PC-9 (cell line): ENCODE measurements at regions not wholly inside any gene's neighbourhood (a gene's known extent, or its start where the extent isn't known, plus 50 kb on each side); places are given as distances from the start of the nearest gene placed in this dataset.

Experiments used
- BruUV-seq: library from RNA; stranded (reverse); fragments of 400-500 nt; replicated peaks from 2 replicates; lab custom pipeline; 2021; lab: Mats Ljungman, UMichigan
- CTCF ChIA-PET: fragments of 300-600 bp; sonication (Branson Sonifier 250); formaldehyde crosslinking; loops from one replicate; lab custom pipeline; 2022; ENCODE audit warnings: antibody characterized with exemption; lab: Charles Lee
- POLR2A ChIA-PET: fragments of 300-600 bp; sonication (Branson Sonifier 250); formaldehyde crosslinking; loops from one replicate; lab custom pipeline; 2022; ENCODE audit warnings: antibody characterized with exemption; ENCODE audit not compliant: unreplicated experiment; lab: Charles Lee
- DNase-seq, 2 experiments: peaks; one replicate each; pipeline versions ENCODE4 v3.0.0 to v3.0.0-alpha.2; 2015 to 2022; ENCODE audit warnings: mixed read lengths in 1 of 2
- H2AFZ ChIP-seq: fragments of 200-600 bp; sonication (generic); 2 replicates; pipeline ENCODE4 v1.8.1; 2017; ENCODE audit warnings: antibody characterized with exemption
- H3F3A ChIP-seq: fragments of 200-600 bp; sonication (generic); 2 replicates; pipeline ENCODE4 v1.8.1; 2017; ENCODE audit warnings: antibody characterized with exemption, mild to moderate bottlenecking, low read depth; ENCODE audit not compliant: insufficient read depth
- H3K27ac ChIP-seq: fragments of 200-600 bp; sonication (generic); 2 replicates; pipeline ENCODE4 v1.6.1; 2016; ENCODE audit warnings: mixed run types
- H3K27me3 ChIP-seq: fragments of 200-600 bp; sonication (generic); 2 replicates; pipeline ENCODE4 v1.6.1; 2016; ENCODE audit warnings: low read depth, mixed run types; ENCODE audit not compliant: insufficient read depth
- H3K36me3 ChIP-seq: fragments of 200-600 bp; sonication (generic); 2 replicates; pipeline ENCODE4 v1.6.1; 2016; ENCODE audit warnings: low read depth, mixed run types
- H3K4me1 ChIP-seq: fragments of 200-600 bp; sonication (generic); replicated peaks from 2 replicates; pipeline ENCODE4 v1.6.1; 2016; ENCODE audit warnings: mixed run types; ENCODE audit not compliant: insufficient read depth
- H3K4me2 ChIP-seq: fragments of 200-600 bp; sonication (generic); 2 replicates; pipeline ENCODE4 v1.6.1; 2017; ENCODE audit warnings: mixed run types
- H3K4me3 ChIP-seq: fragments of 200-600 bp; sonication (generic); 2 replicates; pipeline ENCODE4 v1.6.1; 2016; ENCODE audit warnings: mixed run types
- H3K79me2 ChIP-seq: fragments of 200-600 bp; sonication (generic); 2 replicates; pipeline ENCODE4 v1.6.1; 2017; ENCODE audit warnings: low read depth, mixed run types
- H3K9me2 ChIP-seq: fragments of 200-600 bp; sonication (generic); 2 replicates; pipeline ENCODE4 v1.8.1; 2017; ENCODE audit warnings: mild to moderate bottlenecking; ENCODE audit not compliant: insufficient read depth
- H3K9me3 ChIP-seq: fragments of 200-600 bp; sonication (generic); 2 replicates; pipeline ENCODE4 v1.8.1; 2016; ENCODE audit warnings: low read depth; ENCODE audit not compliant: insufficient read depth
- H4K20me1 ChIP-seq: fragments of 200-600 bp; sonication (generic); 2 replicates; pipeline ENCODE4 v1.8.1; 2017; ENCODE audit not compliant: insufficient read depth
- CTCF ChIP-seq: fragments of 200-600 bp; sonication (generic); conservative IDR thresholded peaks from 2 replicates; pipeline ENCODE4 v1.6.1; 2017; ENCODE audit warnings: mixed run types, antibody characterized with exemption, mild to moderate bottlenecking, moderate library complexity
- EZH2 ChIP-seq: fragments of 200-600 bp; sonication (generic); IDR thresholded peaks from 2 replicates; pipeline ENCODE4 v1.8.0; 2017; ENCODE audit warnings: antibody characterized with exemption, low read depth
- intact Hi-C: fragments of 100-400 bp; cut with micrococcal nuclease; formaldehyde crosslinking; loops from one replicate; pipeline ENCODE4 v1.10.0; 2022; ENCODE audit not compliant: unreplicated experiment

- no peaks in the 10 kb centered on the region for H3K36me3 ChIP-seq
- H4K20me1 ChIP-seq: no peaks in the 10 kb centered on the region
- no peak for DNase-seq
- no TSS peak for BruUV-seq
- H3K79me2 ChIP-seq: no peaks in the 10 kb centered on the region
- no peak overlapping the region for H3K27ac ChIP-seq
- H3F3A ChIP-seq: no peaks in the 10 kb centered on the region
- no peak overlapping the region for H3K4me2 ChIP-seq
- no peak overlapping the region for H2AFZ ChIP-seq
- H3K9me3 ChIP-seq: no peaks in the 10 kb centered on the region; the same call in 1 of the 2 replicates
- 0 out of 2 replicates have a peak, but pooled peaks cover 4% of the 10 kb centered on the region for H3K9me2 ChIP-seq
- ChIA-PET POLR2A (no interaction called here), CTCF (no interaction called here)
- TF ChIP-seq CTCF (no peak), EZH2 (no peak)
- no peaks in the 10 kb centered on the region for H3K4me1 ChIP-seq
- no peaks in the 10 kb centered on the region for H3K27me3 ChIP-seq
- H3K4me3 ChIP-seq: no peak overlapping the region
- intact Hi-C loops: no loop called here
Measured at GRCh38 chr1:80245813-80246212, 1239.3 kb upstream of the ADGRL4 start.

- Histone ChIP-seq H3K9me3 (no peaks in the 10 kb centered on the region), H3K79me2 (no peaks in the 10 kb centered on the region), H2AFZ (peak overlapping the region; percentile 50; the same call in 1 of the 2 replicates), H3K27ac (no peak overlapping the region), H3K4me1 (no peaks in the 10 kb centered on the region), H3K4me3 (no peak overlapping the region), H3F3A (no peaks in the 10 kb centered on the region), H3K27me3 (no peaks in the 10 kb centered on the region), H3K36me3 (no peaks in the 10 kb centered on the region), H3K9me2 (0 out of 2 replicates have a peak, but pooled peaks cover 4% of the 10 kb centered on the region), H3K4me2 (no peak overlapping the region), H4K20me1 (no peaks in the 10 kb centered on the region)
- intact Hi-C loops: no loop called here
- no peak for DNase-seq
- ChIA-PET POLR2A (interaction anchor here (0.7 kb wide), 1 partner anchor 875 kb away, joined by 5 read pairs; no protein-coding TSS in a partner anchor), CTCF (no interaction called here)
- no TSS peak for BruUV-seq
- TF ChIP-seq CTCF (no peak), EZH2 (no peak)
Measured at GRCh38 chr1:80244372-80244771, 1237.8 kb upstream of the ADGRL4 start.

- no peak overlapping the region for H2AFZ ChIP-seq
- no peak overlapping the region for H3K4me3 ChIP-seq
- H3F3A ChIP-seq: no peaks in the 10 kb centered on the region
- H3K9me2 ChIP-seq: peaks cover 9% of the 10 kb centered on the region; the same call in 1 of the 2 replicates
- intact Hi-C loops: no loop called here
- no peaks in the 10 kb centered on the region for H4K20me1 ChIP-seq
- no peaks in the 10 kb centered on the region for H3K36me3 ChIP-seq
- H3K9me3 ChIP-seq: no peaks in the 10 kb centered on the region
- no peaks in the 10 kb centered on the region for H3K4me1 ChIP-seq
- TF ChIP-seq CTCF: no peak
- no peak for TF ChIP-seq EZH2
- no peaks in the 10 kb centered on the region for H3K79me2 ChIP-seq
- no peak overlapping the region for H3K27ac ChIP-seq
- CTCF ChIA-PET: interaction anchor here (0.6 kb wide), 1 partner anchor 31 kb away, joined by 15 read pairs; no protein-coding TSS in a partner anchor
- no peak for DNase-seq
- no peak overlapping the region for H3K4me2 ChIP-seq
- no peaks in the 10 kb centered on the region for H3K27me3 ChIP-seq
- POLR2A ChIA-PET: no interaction called here
- BruUV-seq: no TSS peak
Measured at GRCh38 chr1:80241566-80241965, 1235.0 kb upstream of the ADGRL4 start.
